ENCODE measurements at regions not wholly inside any gene's neighbourhood (a gene's known extent, or its start where the extent isn't known, plus 50 kb on each side); places are given as distances from the start of the nearest gene placed in this dataset.

DNA sequence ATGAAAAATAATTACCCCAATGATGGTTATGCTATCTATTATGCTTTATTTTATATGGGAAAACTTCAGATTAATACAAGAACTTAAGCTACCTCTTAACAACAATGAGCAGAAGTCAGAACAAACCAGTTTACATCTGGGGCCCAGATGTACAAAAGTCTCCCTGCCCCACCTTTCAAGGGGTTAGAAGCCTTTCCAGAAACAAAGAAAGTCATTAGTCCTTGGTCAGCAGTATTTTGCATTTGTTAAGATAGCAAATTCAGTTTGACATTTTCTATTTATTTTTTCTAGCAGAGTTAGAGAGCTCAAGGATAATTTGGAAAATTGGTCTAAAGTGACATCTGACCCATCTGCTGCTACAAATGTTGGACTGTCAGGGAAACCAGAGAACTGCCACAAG lies 478.7 kb upstream of the UBE2E2 start:
- Histone ChIP-seq H3K9ac (no peak overlapping the region), H3K27me3 (ENCODE audit: control insufficient read depth, insufficient read depth, low read length) (no peaks in the 10 kb centered on the region), H3K27ac (no peak overlapping the region), H3K9me3 (ENCODE audit: control insufficient read depth, low read length) (no peaks in the 10 kb centered on the region), H3K36me3 (ENCODE audit: control insufficient read depth, insufficient read depth, low read length) (no peaks in the 10 kb centered on the region), H2AFZ (no peak overlapping the region), H3K4me1 (no peaks in the 10 kb centered on the region), H3K4me3 (ENCODE audit: low read depth, low read length) (no peak overlapping the region), H3K4me2 (ENCODE audit: low read length) (no peak overlapping the region), H3K79me2 (no peaks in the 10 kb centered on the region)
- TF ChIP-seq CTCF (IDR thresholded peaks at IDR 0.05) = no peak

- H3K9ac ChIP-seq = no peak overlapping the region
- H3K27me3 ChIP-seq (ENCODE audit: control insufficient read depth, insufficient read depth, low read length) = no peaks in the 10 kb centered on the region
- no peak overlapping the region for H2AFZ ChIP-seq
- H3K9me3 ChIP-seq (ENCODE audit: control insufficient read depth, low read length) = no peaks in the 10 kb centered on the region
- H3K4me2 ChIP-seq (ENCODE audit: low read length) = no peak overlapping the region
- H3K36me3 ChIP-seq (ENCODE audit: control insufficient read depth, insufficient read depth, low read length) = no peaks in the 10 kb centered on the region
- no peaks in the 10 kb centered on the region for H3K4me1 ChIP-seq
- H3K4me3 ChIP-seq (ENCODE audit: low read depth, low read length) = no peak overlapping the region
- no peak for TF ChIP-seq CTCF (IDR thresholded peaks at IDR 0.05)
- no peaks in the 10 kb centered on the region for H3K79me2 ChIP-seq
- H3K27ac ChIP-seq = no peak overlapping the region
Observed at GRCh38 chr3:22728406-22728805, 474.7 kb upstream of the UBE2E2 start.

DNA sequence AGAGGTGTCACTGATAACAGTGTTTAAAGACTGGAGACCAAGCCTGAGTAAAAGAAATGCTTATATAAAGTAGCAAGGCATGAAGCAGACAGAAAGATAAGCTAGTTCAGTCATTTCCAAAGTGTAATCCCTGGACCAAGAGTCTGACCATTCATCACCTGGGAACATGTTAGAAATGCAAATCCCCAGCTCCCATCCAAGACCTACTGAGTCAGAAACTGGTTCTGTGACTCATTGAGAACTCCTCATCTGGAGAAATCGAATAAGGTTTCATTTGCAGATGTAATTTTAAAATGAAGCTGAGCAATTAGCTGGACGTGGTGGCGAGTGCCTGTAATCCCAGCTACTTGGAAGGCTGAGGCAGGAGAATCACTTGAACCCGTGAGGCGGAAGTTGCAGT lies 473.9 kb upstream of the UBE2E2 start:
- Histone ChIP-seq H3K79me2 (no peaks in the 10 kb centered on the region), H3K4me3 (ENCODE audit: low read depth, low read length) (no peak overlapping the region), H3K27ac (no peak overlapping the region), H3K27me3 (ENCODE audit: control insufficient read depth, insufficient read depth, low read length) (no peaks in the 10 kb centered on the region), H2AFZ (no peak overlapping the region), H3K4me2 (ENCODE audit: low read length) (no peak overlapping the region), H3K9me3 (ENCODE audit: control insufficient read depth, low read length) (no peaks in the 10 kb centered on the region), H3K4me1 (no peaks in the 10 kb centered on the region), H3K9ac (no peak overlapping the region), H3K36me3 (ENCODE audit: control insufficient read depth, insufficient read depth, low read length) (no peaks in the 10 kb centered on the region)
- TF ChIP-seq CTCF (IDR thresholded peaks at IDR 0.05) = no peak

DNA sequence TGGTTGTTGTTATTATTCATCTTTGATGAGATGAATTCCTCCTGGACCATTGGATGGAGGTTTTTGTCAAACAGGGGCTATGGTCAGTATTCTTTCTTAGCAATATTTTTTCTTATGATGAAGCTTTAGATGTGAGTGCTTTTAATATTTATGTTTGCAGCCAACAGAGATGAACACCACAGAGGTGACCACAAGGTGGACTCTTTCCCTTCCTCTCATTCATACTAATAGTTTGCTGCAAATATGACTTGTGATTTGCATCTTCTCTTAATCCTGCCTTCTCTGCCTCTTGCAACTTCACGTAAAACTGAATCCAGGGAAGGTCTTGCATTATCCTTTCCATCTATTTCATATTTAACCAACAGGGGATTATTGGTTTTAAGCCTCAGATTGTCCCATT lies 473.1 kb upstream of the UBE2E2 start:
- H3K79me2 ChIP-seq = no peaks in the 10 kb centered on the region
- no peak overlapping the region for H2AFZ ChIP-seq
- H3K9me3 ChIP-seq (ENCODE audit: control insufficient read depth, low read length) = no peaks in the 10 kb centered on the region
- no peak overlapping the region for H3K4me3 ChIP-seq (ENCODE audit: low read depth, low read length)
- no peak overlapping the region for H3K4me2 ChIP-seq (ENCODE audit: low read length)
- no peak overlapping the region for H3K27ac ChIP-seq
- no peak for TF ChIP-seq CTCF (IDR thresholded peaks at IDR 0.05)
- no peak overlapping the region for H3K9ac ChIP-seq
- no peaks in the 10 kb centered on the region for H3K4me1 ChIP-seq
- H3K36me3 ChIP-seq (ENCODE audit: control insufficient read depth, insufficient read depth, low read length) = no peaks in the 10 kb centered on the region
- H3K27me3 ChIP-seq (ENCODE audit: control insufficient read depth, insufficient read depth, low read length) = no peaks in the 10 kb centered on the region

- no peaks in the 10 kb centered on the region for H3K36me3 ChIP-seq (ENCODE audit: control insufficient read depth, insufficient read depth, low read length)
- H3K27ac ChIP-seq = no peak overlapping the region
- H3K27me3 ChIP-seq (ENCODE audit: control insufficient read depth, insufficient read depth, low read length) = no peaks in the 10 kb centered on the region
- no peaks in the 10 kb centered on the region for H3K9me3 ChIP-seq (ENCODE audit: control insufficient read depth, low read length)
- no peak overlapping the region for H3K4me3 ChIP-seq (ENCODE audit: low read depth, low read length)
- H3K9ac ChIP-seq = no peak overlapping the region
- H3K4me2 ChIP-seq (ENCODE audit: low read length) = no peak overlapping the region
- H3K79me2 ChIP-seq = no peaks in the 10 kb centered on the region
- no peak for TF ChIP-seq CTCF (IDR thresholded peaks at IDR 0.05)
- no peak overlapping the region for H2AFZ ChIP-seq
- no peaks in the 10 kb centered on the region for H3K4me1 ChIP-seq
Observed at GRCh38 chr3:22730701-22731100, 472.4 kb upstream of the UBE2E2 start.

All from parathyroid adenoma (tissue), 2 donors.